Stimulated activated CD4-positive, alpha-beta T cell treated with anti-CD3 and anti-CD28 coated beads, Interleukin-4, amount 100 ng/mL, for 1 hour (primary cell): ENCODE measurements at regions not wholly inside any gene's neighbourhood (a gene's known extent, or its start where the extent isn't known, plus 50 kb on each side); places are given as distances from the start of the nearest gene placed in this dataset.
A peak's percentile ranks its signal among the peaks of the same experiment; 100 is the strongest.
"Not testable (repeated sequence)": the region's sequence is repeated elsewhere in the genome, so short reads cannot be mapped to it uniquely, and the experiment has no call there.

Source experiments
- DNase-seq: peaks from one replicate; pipeline ENCODE4 v3.0.0-alpha.2; 2020

GRCh38 chr4:1558205-1558604, 125.9 kb downstream of the FAM53A start:
- DNase-seq = no peak

GRCh38 chr4:1557221-1557597, 126.9 kb downstream of the FAM53A start:
- DNase-seq = no peak

- DNase-seq = no peak
Measured at GRCh38 chr4:1556541-1557220, 127.4 kb downstream of the FAM53A start.

- DNase-seq = no peak
Measured at GRCh38 chr4:1554876-1555265, 129.2 kb downstream of the FAM53A start.

GRCh38 chr4:1554246-1554875, 129.8 kb downstream of the FAM53A start:
- no peak for DNase-seq

- DNase-seq = no peak
Measured at GRCh38 chr4:1553365-1553764, 130.7 kb downstream of the FAM53A start.

GRCh38 chr4:1552451-1552850, 131.7 kb downstream of the FAM53A start:
- no peak for DNase-seq

- DNase-seq = no peak
Measured at GRCh38 chr4:1551211-1551610, 132.9 kb downstream of the FAM53A start.

GRCh38 chr4:1550122-1551070, 133.7 kb downstream of the FAM53A start:
- DNase-seq = no peak

- no peak for DNase-seq
Measured at GRCh38 chr4:1549638-1550035, 134.5 kb downstream of the FAM53A start.

GRCh38 chr4:1548827-1549637, 135.1 kb downstream of the FAM53A start:
- peak; percentile 64 for DNase-seq

GRCh38 chr4:1547856-1548826, 136.0 kb downstream of the FAM53A start:
- DNase-seq = no peak

- DNase-seq = no peak
Measured at GRCh38 chr4:1547131-1547855, 136.8 kb downstream of the FAM53A start.

GRCh38 chr4:1544861-1545281, 138.6 kb upstream of the NKX1-1 start:
- no peak for DNase-seq

GRCh38 chr4:1544435-1544834, 138.2 kb upstream of the NKX1-1 start:
- not testable (repeated sequence) for DNase-seq

- DNase-seq = no peak
Measured at GRCh38 chr4:1543976-1544375, 137.7 kb upstream of the NKX1-1 start.

- DNase-seq = no peak
Measured at GRCh38 chr4:1543561-1543960, 137.3 kb upstream of the NKX1-1 start.

- no peak for DNase-seq
Measured at GRCh38 chr4:1542516-1543320, 136.5 kb upstream of the NKX1-1 start.

- DNase-seq = no peak
Measured at GRCh38 chr4:1542226-1542490, 135.9 kb upstream of the NKX1-1 start.
